ENCODE measurements at regions not wholly inside any gene's neighbourhood (a gene's known extent, or its start where the extent isn't known, plus 50 kb on each side); places are given as distances from the start of the nearest gene placed in this dataset.
"Not testable (repeated sequence)": the region's sequence is repeated elsewhere in the genome, so short reads cannot be mapped to it uniquely, and the experiment has no call there.

DNA sequence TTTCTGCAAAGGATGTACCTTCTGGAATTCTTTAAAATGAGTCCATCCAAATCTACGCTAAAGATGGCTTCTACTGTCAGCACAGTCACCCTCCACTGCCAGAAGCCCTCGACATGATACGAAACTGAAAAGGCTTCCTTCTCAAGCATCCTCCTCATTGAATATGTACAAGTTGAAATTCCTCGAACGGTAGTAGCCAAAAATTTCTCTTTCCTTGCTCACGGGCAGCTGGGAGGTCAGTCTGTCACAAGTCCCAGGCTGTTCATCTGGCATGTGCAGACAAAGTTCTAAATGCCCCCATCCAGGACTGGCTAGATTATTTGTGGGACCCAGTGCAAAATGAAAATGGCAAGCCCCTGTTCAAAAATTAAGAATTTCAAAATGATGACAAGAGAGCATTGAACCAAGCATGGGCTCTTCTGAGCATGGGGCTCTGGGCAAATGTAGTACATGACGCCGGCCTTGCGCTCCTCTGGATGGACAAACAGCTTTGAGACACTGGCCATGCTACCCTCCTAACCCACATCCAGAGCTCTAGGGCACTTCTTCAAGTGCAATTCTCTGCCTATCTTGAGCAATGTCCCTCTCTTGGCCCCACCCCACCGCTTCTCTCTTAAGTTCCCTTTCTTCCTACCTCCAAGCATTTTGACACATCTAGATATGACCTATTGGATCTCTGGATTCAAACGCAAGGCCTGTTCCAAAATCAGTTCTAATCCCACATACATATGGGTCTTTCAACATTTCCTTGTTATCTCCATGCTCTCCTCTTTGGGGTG is 78.9 kb upstream of the FLT1 start:
- no peak for DNase-seq (ENCODE audit: low read depth, low spot score)

DNA sequence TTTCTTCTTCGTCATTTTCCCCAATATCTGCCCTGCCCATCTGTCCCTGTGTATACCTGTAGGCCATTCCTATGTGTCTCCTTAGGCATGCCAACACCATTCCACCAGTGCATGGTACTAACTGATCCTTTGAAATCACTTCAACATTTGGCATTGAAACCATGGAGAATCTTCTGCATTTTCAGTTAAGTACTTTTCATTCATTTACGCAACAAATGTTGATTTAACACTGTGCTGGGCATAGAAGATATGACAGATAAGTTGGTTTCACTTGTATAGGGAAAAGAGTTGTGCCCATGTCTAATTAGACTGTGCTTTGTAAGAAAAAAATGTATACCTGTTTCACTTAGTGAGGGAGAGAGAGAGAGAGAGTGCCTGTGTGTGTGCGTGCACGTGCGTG is 77.9 kb upstream of the FLT1 start:
- no peak for DNase-seq (ENCODE audit: low read depth, low spot score)

DNA sequence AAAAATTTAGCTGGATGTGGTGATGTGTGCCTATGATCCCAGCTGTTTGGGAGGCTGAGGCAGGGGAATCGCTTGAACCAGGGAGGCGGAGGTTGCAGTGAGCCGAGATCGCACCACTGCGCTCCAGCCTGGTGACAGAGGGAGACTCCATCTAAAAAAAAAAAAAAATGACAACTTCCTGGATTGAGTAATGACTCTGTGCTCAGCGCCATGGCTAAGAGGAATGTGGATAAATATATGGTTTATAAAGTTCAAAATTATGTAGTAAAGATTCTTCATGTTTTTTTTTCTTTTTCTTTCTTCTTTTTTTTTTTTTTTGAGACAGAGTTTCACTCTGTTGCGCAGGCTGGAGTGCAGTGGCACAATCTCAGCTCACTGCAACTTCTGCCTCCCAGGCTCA is 75.4 kb upstream of the FLT1 start:
- DNase-seq (ENCODE audit: low read depth, low spot score), result not testable (repeated sequence)

DNA sequence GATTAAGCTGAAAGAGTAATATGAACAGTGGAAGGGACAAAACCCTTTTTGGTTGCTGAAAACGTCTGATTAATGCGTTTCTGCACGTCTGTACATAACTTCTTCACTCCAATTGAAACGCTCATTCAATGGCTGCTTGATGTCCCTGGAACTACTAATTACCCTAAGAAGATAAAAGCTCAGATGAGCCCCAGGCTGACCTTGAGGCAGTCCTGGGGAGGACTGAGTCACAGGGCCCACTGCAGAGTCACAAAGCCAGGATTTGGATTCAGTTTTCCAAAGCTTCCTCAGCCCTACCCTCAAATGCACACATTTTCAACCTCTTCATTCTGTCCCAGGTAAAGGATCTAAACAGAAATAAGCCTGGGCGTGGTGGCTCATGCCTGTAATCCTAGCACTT is 75.0 kb upstream of the FLT1 start:
- DNase-seq (ENCODE audit: low read depth, low spot score), result no peak

DNA sequence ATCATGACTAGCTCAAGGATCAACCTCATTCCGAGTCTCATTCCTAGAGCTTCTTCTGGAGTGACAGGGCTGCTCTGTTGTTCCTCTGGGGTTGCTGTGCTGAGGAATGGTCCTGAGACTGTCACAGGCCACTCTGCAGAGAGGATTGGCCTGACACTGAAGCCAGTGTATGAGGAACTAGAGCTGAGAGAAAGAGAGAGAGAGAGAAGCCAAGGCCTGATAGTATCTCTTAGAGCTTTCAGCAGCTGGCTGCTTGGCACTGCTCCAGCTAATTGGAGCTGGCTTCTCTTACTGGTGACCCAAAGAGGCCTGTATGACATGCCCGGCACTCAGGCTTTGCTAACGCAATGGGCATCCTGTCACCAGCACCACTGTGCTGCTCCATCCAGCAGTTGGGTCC is 73.4 kb upstream of the FLT1 start:
- no peak for DNase-seq (ENCODE audit: low read depth, low spot score)

DNA sequence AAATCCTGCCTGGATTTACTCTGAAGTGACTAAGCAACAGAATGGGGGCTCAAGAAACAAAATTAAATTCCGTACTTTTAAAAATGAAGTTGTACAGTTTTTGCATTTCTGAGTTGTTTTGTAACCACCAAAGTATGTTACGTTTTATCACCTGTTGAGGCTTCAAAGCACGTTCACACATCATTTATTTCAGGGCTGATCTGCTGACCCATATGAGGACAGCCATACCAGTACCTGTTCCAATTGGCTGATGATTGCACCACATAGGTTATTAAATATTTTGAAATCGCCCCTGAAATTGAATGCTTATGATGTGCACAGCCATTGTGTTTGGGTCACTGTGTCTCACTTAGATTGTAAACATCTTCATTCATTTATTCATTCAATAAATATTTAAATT is 72.0 kb upstream of the FLT1 start:
- no peak for DNase-seq (ENCODE audit: low read depth, low spot score)

DNA sequence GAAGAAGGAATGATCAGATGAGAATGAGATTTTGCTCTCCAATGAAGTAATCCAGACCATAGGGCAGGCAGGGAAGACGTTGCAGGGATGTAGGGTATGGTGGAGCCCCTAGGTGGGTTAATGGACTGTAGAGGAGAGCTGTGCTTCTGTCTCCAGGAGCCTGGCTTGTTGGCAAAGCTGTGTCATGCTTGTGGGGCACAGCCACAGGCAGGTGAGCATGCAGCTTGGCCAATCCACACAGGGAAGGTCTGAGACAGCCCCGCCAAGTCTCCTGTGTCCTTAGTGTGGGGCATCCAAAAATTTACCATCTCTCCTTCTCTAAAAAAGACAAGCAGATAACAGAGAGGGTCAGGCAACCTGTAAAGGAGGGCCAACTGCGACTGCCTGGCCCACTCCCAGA is 71.4 kb upstream of the FLT1 start:
- DNase-seq (ENCODE audit: low read depth, low spot score), result no peak

DNA sequence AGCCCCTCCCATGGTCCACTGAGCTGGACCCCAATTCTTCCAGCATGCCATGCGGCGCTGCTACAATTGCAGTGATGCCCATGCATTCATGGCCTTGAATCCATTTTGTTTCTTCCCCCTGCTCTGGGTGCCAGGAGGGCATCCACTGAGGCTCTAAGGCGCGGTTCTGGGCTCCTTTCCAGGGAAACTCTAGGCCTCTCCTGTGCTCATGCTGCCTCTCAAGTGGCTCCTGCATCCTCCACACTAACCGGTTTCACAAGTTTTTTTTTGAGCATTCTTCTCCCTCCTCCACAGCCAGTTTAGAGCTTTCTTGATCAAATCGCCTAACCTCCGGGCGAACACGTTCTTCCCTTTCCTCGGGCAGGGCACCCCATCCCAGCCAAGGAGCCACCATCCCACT is 69.1 kb upstream of the FLT1 start:
- DNase-seq (ENCODE audit: low read depth, low spot score), result no peak

DNA sequence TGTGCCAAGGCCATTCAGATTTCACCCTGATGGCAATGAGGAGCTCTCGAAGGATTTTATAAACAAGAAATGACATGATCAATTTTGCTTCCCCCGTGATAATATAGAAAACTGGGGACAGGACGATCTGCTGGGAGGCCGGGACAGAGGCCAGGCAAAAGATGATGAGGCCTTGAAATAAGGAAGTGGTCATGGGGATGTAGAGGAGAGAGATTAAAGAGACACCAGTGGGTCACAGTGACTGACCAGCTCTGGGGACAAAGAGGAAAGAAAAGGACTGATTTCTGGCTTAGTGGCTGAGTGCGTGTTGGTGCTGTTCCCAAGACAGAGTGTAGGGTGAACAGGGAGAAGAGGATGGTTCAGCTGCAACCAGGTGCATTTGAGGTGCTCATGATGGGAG is 68.7 kb upstream of the FLT1 start:
- no peak for DNase-seq (ENCODE audit: low read depth, low spot score)

DNA sequence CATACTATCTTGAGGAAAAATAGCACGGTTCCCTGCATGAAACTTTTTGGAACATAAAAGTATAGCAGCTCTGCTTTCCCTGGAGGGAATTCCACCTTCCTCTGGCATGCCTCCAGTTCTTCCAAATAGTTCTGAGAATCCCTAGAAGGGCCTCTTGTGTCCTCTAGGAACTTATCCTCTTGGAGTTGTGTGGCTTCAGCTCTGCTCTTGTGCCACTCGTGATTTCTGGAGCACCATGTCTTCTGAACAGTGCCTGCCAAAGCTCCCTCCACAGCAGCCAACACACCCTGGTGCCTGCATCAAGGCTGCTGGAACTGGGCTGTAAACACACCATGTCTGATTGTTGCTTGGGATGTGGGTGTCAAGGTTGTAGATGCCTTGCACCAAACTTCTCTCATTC is 65.7 kb upstream of the FLT1 start:
- no peak for DNase-seq (ENCODE audit: low read depth, low spot score)

DNA sequence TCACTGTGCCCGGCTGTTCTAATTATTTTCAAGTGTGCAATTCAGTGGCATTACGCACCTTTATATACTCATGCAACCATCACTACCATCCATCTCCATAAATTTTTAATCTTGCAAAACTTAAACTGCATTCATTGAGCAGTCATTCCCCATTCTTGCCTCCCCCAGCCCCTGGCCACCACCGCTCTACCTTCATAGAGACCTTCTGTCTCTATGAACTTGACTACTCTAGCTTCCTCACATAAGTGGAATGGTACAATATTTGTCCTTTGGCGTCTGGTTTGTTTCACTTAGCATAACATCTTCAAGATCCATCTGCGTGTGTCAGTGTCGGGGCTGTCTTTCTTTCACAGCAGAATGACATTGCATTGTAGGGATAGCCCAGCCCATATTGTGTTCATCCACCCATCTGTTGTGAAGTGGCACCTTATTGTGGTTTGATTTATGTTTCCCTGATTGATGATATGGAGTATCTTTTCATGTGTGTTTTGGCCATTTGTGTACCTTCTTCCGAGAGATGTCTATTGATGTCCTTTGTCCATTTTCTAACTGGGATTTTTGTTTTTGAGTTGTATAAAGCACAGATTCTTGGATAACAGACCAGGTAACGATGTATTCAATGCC is 64.8 kb upstream of the FLT1 start:
- no peak for DNase-seq (ENCODE audit: low read depth, low spot score)

DNA sequence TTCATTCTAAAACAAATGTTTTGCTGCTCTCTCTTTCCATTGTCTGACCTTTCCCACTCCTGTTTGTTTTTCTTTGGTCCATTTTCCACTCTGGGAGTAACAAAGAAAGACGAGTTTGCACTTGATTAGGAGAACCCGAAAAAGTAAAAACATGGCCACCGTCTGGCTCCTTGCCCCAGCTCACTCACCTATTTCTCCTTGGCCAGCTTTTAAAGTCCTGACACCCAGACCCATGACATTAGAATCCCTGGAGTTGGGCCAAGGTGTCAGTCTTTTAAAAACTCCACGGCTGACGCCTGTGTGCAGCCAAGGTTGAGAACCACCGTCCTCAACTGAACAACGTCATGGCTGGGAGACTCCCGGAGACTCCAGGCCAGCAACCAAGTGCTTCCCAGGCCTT is 63.6 kb upstream of the FLT1 start:
- DNase-seq (ENCODE audit: low read depth, low spot score), result no peak

DNA sequence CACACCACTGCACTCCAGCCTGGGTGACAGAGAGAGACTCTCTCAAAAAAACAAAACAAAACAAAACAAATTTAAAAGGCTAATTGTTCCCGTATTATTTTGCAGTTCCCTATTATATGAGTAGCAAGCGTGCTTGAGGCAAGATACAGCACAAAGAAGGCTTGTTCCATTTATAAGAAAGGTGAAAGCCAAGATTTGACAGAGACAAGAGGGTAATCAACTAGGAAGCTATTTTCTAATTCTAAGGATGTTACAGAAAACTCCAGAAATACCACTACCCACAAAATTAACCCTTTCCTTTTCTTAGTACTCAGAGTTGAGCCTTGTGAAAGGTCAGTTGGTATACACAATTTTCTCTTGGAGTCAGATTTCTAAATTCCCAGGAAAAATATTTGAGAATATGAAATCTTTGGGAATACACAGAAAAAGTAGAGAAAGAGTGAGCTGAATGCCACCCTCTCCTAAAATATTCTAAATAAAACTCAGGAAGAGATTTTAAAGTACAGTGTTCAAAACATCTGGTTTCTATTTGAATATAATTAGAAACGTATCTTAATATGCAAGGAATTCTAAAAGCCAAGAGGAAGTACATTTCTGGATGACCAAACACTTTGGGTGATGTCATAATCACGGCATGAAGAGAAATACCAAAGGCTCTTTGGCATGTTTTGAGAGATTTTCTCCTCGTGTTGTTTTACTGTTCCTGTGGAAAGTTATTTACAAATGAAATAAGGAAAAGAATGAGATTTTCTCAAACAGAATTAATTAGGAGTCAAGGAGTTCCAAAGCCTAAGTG is 63.0 kb upstream of the FLT1 start:
- DNase-seq (ENCODE audit: low read depth, low spot score), result peak; percentile 36

DNA sequence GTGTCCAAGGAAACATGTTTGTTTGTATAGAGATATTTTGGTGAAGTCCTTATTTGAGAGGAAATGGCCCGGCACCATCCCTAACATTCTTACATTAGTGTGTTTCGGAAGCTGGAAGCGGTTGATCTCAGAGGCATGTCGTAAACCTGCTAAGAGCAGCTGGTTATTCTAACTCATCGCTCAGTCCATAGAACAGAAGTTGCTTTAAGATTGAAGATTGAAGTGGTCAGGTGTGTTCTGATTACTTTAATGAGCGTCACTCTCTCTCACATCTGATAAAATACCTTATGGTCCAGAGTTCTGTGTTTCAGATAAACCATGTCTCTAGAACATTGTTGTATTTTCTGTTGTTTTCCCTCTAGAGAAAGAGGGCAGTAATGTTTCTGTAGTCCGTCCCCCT is 60.2 kb upstream of the FLT1 start:
- DNase-seq (ENCODE audit: low read depth, low spot score), result no peak

DNA sequence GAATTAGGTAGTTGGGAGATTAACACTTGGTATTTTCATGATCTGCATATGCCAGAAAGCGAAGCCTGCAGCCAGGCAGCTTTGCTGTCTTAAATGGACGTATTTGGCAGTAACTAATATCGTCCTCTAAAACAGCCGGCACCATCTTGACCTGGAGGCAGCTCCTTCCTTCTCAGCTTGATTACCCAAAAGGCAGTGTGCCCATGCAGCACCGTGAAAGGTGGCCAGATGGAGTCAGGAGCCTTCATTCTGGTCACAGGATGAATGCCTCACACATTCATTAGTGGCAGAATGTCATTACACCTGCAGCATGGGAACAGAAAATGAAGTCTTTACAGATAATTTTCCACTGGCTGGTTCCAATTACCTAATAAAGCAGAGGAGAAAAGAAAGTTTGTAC is 59.0 kb upstream of the FLT1 start:
- no peak for DNase-seq (ENCODE audit: low read depth, low spot score)

DNA sequence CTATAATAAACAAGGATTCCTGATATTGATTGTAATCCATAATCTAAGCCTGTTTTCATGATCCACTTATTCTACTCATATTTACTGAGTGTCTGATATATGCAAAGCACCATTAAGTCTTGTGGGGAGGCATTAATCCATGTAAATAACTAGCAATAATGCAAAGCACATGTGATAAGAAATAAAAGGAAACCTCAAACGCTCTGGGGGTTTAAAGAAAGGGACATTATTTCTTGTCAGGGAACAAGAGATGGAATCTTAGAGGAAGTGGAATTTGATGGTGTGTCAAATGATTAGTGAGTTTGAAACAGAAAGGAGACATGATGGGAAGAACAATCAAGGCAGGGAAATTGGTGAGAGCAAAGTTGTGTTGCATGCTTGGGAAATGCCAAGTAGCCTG is 57.4 kb upstream of the FLT1 start:
- no peak for DNase-seq (ENCODE audit: low read depth, low spot score)

DNA sequence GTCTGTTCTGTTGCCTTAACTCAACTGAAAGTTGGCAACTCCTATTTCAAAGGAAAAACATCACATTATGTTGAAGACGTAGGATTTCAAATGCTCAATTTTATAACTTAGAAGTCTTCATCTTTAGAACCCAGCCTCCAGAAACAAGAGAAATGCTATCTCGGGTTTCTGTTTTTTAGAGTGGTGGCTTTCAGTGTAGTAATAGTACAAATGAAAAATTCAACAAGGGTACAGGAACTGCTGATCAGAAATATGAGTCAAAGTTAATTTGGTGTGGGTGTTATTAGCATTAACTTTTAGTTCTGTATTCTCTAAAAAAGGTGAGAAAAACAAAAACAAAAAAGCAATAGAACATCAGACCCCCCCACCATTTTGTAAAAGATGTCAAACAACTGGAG is 56.6 kb upstream of the FLT1 start:
- DNase-seq (ENCODE audit: low read depth, low spot score), result no peak

DNA sequence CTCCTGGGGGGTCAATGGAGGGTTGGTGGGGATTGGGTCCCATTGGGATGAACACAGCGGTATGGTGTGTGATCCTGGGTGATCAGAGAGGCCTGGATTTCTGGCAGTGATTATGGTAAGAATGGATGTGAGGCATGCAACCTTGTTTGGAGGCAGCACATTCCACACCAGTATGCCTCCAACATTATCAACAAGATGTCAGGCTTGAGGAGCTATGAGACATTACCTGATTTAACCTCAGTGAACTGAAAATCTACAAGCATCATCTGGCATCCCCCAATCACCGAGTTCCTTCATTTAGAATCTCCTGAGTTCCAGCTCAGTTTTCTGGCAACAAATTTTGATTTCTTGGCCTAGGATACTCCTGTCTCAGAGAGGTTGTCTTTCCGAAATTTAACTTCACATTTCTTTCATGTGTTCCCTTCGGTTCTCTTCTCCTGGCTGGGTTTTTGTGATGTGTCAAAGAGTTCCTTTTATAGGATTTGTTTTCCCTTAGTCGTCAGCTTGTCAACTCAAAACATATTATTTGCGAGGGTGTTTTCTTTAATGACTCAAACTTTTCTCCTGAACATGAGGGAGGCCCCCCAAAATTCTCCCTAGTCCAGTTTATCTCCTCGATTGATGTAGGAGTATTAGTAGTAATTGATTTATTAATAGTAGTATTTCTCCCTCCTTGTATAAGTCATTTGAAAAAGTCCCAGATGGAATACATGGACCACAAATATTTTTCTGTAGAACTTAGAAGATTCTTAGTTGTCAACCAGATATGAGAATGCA is 56.0 kb upstream of the FLT1 start:
- DNase-seq (ENCODE audit: low read depth, low spot score), result no peak

DNA sequence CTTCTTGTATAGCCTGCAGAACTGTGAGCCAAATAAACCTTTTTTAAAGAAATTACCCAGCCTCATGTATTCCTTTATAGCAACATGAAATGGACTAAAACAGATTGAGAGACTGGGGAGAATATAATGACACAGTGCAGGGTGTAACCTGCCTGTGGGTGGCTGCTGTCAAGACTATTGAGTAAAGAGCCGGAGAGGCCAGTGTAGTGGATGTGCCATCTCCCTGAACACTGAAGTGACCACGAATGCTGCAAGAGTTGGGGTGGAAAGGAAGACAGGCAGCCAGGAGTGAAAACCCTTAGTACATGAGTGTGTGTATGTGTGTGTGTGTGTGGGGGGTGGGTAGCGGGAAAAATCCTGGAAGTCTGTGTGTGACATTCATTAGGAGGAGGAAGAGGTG is 55.2 kb upstream of the FLT1 start:
- DNase-seq (ENCODE audit: low read depth, low spot score), result no peak

DNA sequence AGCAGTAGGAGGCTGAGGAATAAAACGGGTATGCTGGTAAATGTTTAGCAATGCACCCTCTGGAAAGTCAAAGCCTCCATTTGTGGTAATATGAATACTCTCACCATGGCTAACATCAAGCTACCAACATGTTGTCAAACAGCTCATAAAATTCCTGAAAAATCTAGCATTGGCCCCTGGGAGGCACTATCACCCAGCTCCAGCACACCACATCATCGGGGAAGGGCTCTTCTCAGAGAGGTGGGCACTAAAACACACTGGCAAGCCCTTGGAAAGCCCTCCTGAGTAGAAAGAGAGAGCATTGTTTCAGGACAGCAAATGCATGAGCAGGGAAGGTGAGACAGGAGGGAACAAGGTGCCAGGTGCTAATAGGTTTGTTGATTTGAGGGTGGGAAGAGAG is 53.9 kb upstream of the FLT1 start:
- DNase-seq (ENCODE audit: low read depth, low spot score), result no peak

DNA sequence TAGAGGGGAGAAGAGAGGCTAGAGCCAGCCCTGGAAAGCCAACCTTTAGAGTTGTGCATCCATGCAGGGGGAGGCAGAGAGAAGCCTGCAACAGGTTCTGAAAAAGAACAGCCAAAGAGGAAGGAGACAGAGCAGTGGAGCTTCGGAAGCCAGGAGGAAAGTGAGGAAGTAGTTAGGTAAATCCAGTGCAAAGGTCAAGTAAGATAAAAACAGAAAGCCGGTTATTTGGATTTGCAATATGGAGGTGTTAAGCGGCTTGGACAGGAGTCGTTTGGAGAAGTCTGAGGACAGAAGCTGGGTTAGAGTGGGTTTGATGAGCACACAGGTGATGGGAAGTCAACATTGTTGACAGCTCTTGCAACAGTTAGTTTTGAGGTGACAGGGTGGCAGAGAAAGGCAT is 53.5 kb upstream of the FLT1 start:
- no peak for DNase-seq (ENCODE audit: low read depth, low spot score)
